Fibroblast of villous mesenchyme (primary cell): ENCODE measurements at regions not wholly inside any gene's neighbourhood (a gene's known extent, or its start where the extent isn't known, plus 50 kb on each side); places are given as distances from the start of the nearest gene placed in this dataset.

Experiments
- DNase-seq: peaks from one replicate; pipeline ENCODE4 v3.0.0-alpha.2; 2010; ENCODE audit warnings: low read depth
- H3K4me3 ChIP-seq: 2 replicates; pipeline ENCODE4 v1.5.1; 2011; ENCODE audit warnings: low read depth, mild to moderate bottlenecking, low read length
- TF ChIP-seq, protein P1 (sequence below): IDR thresholded peaks from 2 replicates; pipeline ENCODE4 v1.5.1; 2012; ENCODE audit warnings: low read depth, mild to moderate bottlenecking, low read length; ENCODE audit not compliant: insufficient read depth

DNA sequence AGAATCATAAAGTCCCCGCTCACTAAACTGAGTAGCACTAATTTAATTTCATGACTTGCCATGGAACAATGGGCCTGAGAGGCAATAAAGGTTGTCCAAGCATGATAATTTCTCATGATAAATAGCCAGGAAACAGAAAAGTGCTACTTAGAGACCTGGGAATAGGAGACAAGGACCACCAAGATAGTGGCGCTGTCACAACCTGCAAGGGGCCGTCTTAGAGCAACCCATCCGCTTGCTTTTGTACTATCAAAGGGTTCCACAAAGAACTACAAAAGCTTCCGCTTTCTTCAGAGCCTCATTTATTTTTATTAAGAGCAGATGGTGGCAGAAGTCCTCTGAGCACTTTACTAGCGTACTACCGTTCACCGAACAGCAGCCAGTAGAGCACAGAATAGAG, 421.7 kb upstream of the GRM7 start:
- no peak overlapping the region for H3K4me3 ChIP-seq
- TF ChIP-seq, protein P1, sequence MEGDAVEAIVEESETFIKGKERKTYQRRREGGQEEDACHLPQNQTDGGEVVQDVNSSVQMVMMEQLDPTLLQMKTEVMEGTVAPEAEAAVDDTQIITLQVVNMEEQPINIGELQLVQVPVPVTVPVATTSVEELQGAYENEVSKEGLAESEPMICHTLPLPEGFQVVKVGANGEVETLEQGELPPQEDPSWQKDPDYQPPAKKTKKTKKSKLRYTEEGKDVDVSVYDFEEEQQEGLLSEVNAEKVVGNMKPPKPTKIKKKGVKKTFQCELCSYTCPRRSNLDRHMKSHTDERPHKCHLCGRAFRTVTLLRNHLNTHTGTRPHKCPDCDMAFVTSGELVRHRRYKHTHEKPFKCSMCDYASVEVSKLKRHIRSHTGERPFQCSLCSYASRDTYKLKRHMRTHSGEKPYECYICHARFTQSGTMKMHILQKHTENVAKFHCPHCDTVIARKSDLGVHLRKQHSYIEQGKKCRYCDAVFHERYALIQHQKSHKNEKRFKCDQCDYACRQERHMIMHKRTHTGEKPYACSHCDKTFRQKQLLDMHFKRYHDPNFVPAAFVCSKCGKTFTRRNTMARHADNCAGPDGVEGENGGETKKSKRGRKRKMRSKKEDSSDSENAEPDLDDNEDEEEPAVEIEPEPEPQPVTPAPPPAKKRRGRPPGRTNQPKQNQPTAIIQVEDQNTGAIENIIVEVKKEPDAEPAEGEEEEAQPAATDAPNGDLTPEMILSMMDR: no peak

DNA sequence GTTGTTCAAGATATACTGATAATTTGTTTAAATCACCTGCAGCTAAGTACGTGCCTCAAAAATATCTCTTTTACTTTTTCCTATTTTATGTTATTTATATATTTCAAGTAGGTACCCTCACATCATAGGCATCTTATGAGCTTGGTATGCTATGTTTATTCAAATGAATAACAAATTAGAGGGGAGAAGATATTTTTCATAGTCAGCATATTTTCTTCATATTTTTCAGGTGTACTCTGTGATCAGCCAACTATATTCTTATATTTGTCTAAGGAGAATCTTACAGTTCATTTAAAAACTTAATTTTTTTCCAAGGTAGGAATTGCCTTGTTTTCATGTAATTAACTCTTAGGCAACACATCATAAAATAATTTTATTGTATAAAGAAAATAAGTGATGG, 421.1 kb upstream of the GRM7 start:
- no peak overlapping the region for H3K4me3 ChIP-seq
- no peak for DNase-seq
- TF ChIP-seq, protein P1: no peak

More for the DNA sequence above, 421.7 kb upstream of the GRM7 start:
- DNase-seq: no peak

DNA sequence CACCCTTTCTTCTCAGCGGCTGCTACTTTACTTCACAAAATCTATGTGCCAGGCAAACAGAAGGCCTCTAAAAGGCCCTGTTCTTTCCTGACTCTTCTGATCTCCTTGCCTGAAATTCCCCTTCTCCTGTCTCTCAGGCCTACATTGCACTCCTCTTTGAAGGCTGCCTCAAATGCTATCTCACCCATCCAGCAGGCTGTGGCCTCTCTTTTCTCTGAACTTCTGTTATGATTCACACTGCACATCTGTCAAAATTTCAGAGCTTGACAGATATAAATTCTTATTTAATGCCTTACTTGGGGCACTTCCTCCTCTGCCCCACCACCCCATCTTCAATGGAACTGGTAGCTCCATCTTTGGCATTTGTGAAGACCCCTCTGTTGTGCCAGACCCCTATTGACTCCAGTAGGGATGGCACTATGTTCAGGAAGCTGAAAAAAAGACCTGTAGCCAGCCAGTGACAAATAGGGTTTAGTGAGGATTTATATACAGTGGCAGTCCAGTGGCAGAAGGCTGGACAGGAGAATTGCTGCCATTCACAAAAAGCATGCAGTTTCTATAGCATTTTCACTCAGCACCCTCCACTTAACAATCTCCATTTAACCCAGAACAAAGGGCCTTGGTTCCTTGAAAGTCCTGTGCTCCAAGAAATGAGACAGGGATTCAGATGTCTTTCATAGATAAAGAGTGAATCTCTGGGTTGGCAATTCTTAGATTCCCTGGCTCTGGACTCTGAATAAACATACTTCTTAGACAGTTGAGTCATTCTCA, 415.8 kb upstream of the GRM7 start:
- TF ChIP-seq, protein P1: no peak
- H3K4me3 ChIP-seq: no peak overlapping the region
- no peak for DNase-seq

DNA sequence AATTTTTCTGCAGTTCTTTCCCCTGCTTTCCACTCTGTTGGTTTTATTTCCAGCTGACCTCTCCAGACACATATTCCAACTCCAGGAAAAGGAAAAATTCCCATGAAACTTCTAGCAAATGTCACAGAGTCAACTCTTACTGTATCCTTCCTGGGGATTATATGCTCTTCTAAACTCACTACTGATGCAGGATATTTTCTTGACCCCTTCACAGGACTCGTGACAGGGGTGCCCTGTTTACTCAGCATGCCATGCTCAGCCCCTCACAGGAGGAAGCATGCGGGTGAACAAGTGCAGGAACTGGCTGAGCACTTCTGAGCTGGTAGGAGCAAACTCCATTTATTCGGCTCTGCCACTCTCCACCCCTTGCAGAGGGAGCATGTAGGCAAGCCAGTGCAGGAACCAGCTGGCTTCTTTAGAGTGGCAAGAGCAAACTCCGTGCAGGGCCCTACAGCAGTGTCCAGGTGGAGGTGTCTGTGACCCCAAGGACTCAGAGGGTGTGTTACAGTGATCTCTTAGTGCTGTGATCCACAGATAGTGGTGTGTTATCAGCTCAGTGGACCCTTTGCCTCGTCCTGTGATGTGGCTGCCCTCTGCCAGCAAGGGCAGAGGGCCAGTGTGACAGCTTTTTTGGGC, 413.6 kb upstream of the GRM7 start:
- no peak for DNase-seq
- TF ChIP-seq, protein P1: no peak
- no peak overlapping the region for H3K4me3 ChIP-seq

DNA sequence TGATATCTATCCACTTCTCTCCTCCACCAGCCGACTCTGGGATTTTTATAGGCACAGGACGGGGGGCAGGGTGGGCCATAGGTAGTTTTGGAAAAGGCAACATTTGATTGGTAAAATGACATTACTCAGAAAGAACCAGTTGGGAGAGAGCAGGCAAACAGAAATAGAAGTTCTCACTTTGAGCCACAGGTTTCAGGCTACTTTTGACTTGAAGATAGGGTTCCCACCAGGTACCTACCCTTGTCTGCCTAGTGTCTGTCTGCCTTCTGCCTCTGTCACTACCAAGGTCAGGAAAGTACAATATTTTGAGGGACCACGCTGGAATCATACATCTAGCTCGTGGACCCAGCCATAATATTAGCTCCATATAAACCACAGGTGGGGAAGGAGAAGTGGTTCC, 412.9 kb upstream of the GRM7 start:
- TF ChIP-seq, protein P1: no peak
- no peak overlapping the region for H3K4me3 ChIP-seq
- DNase-seq: no peak

DNA sequence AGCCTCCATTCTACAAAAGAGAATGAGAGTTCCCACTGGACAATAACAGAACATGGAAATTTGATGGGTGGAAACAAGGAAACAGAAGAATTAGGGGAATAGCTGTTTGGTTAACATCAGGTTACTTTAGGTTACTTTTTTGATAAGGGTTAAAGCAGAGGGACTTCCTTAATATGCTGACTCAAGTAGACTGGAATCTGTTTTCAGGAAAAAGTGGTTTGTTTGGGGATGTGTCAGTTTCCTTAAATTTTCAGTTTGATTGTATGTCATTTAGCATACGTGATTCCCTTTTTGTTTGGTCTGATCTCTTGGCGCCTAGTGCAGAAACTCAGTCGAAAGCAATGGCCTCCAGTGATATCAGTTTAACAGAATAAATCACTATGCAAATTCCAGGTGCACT, 411.8 kb upstream of the GRM7 start:
- no peak for DNase-seq
- TF ChIP-seq, protein P1: no peak
- no peak overlapping the region for H3K4me3 ChIP-seq
